OCI-LY3 (cell line): ENCODE measurements at regions not wholly inside any gene's neighbourhood (a gene's known extent, or its start where the extent isn't known, plus 50 kb on each side); places are given as distances from the start of the nearest gene placed in this dataset.

Experiments used
- EZH2phosphoT487 ChIP-seq: fragments of 200-600 bp; shearing (Covaris generic); IDR thresholded peaks from 2 replicates; pipeline ENCODE4 v1.6.1; 2018; ENCODE audit warnings: antibody characterized with exemption, mixed run types, low read depth
- TF ChIP-seq, protein P1 (sequence below): fragments of 200-600, 300-600 bp; sonication (generic); IDR thresholded peaks from 2 replicates; pipeline ENCODE4 v1.5.1; 2014; ENCODE audit warnings: antibody characterized with exemption, low read length, low read depth

DNA sequence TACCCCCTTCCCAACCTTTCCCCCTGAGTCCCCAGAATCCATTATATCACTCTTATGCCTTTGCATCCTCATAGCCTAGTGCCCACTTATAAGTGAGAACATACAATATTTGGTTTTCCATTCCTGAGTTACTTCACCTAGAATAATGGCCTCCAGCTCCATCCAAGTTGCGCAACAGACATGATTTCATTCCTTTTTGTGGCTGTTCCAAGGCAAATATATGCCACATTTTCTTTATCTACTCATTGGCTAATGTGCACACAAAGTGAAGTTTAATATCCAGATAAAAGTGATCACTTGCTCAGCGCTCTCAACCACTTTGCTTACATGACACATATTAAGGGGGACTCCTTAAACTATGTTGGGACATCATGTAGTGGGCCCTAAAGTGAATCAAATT lies 72.4 kb upstream of the TIAM1 start:
- TF ChIP-seq, protein P1, sequence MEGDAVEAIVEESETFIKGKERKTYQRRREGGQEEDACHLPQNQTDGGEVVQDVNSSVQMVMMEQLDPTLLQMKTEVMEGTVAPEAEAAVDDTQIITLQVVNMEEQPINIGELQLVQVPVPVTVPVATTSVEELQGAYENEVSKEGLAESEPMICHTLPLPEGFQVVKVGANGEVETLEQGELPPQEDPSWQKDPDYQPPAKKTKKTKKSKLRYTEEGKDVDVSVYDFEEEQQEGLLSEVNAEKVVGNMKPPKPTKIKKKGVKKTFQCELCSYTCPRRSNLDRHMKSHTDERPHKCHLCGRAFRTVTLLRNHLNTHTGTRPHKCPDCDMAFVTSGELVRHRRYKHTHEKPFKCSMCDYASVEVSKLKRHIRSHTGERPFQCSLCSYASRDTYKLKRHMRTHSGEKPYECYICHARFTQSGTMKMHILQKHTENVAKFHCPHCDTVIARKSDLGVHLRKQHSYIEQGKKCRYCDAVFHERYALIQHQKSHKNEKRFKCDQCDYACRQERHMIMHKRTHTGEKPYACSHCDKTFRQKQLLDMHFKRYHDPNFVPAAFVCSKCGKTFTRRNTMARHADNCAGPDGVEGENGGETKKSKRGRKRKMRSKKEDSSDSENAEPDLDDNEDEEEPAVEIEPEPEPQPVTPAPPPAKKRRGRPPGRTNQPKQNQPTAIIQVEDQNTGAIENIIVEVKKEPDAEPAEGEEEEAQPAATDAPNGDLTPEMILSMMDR, result no peak
- no peak for TF ChIP-seq EZH2phosphoT487
